ENCODE measurements at regions not wholly inside any gene's neighbourhood (a gene's known extent, or its start where the extent isn't known, plus 50 kb on each side); places are given as distances from the start of the nearest gene placed in this dataset.

- H3K4me3 ChIP-seq, result no peak overlapping the region
- intact Hi-C loops (cut with DNase I), result no loop called here
- no peaks in the 10 kb centered on the region for H3K36me3 ChIP-seq
- TF ChIP-seq CTCF (IDR thresholded peaks at IDR 0.05), result no peak
- DNase-seq (no peak), ATAC-seq (peak; percentile 20)
- H3K27ac ChIP-seq, result no peak overlapping the region
- peaks cover 5 to 9% of the 10 kb centered on the region in 2 donors for H3K4me1 ChIP-seq
- peaks cover 0 to 19% of the 10 kb centered on the region in 2 donors for H3K27me3 ChIP-seq
- no peaks in the 10 kb centered on the region for H3K9me3 ChIP-seq
Measured at GRCh38 chr11:8332196-8332595, 68.5 kb upstream of the LMO1 start.

GRCh38 chr11:8331767-8332166, 68.1 kb upstream of the LMO1 start:
- no peaks in the 10 kb centered on the region for H3K36me3 ChIP-seq
- H3K27me3 ChIP-seq, result peaks cover 0 to 19% of the 10 kb centered on the region in 2 donors
- no peak for TF ChIP-seq CTCF (IDR thresholded peaks at IDR 0.05)
- intact Hi-C loops (cut with DNase I), result no loop called here
- DNase-seq, result no peak
- no peaks in the 10 kb centered on the region for H3K9me3 ChIP-seq
- H3K27ac ChIP-seq, result no peak overlapping the region
- no peak overlapping the region for H3K4me3 ChIP-seq
- ATAC-seq, result no peak
- peaks cover 5 to 9% of the 10 kb centered on the region in 2 donors for H3K4me1 ChIP-seq

GRCh38 chr11:8330896-8331295, 67.2 kb upstream of the LMO1 start:
- intact Hi-C loops (cut with DNase I), result no loop called here

GRCh38 chr11:8330404-8330803, 66.7 kb upstream of the LMO1 start:
- Histone ChIP-seq H3K4me1 (peaks cover 5 to 9% of the 10 kb centered on the region in 2 donors), H3K4me3 (no peak overlapping the region), H3K9me3 (no peaks in the 10 kb centered on the region), H3K27me3 (peaks cover 0 to 19% of the 10 kb centered on the region in 2 donors), H3K27ac (no peak overlapping the region), H3K36me3 (no peaks in the 10 kb centered on the region)
- no peak for ATAC-seq
- intact Hi-C loops (cut with DNase I), result no loop called here
- DNase-seq, result no peak
- TF ChIP-seq CTCF (IDR thresholded peaks at IDR 0.05), result no peak

More at GRCh38 chr11:8330896-8331295, 67.2 kb upstream of the LMO1 start:
- H3K27ac ChIP-seq, result no peak overlapping the region
- DNase-seq (no peak), ATAC-seq (no peak)
- H3K9me3 ChIP-seq, result no peaks in the 10 kb centered on the region
- no peak for TF ChIP-seq CTCF (IDR thresholded peaks at IDR 0.05)
- H3K4me1 ChIP-seq, result peaks cover 5 to 9% of the 10 kb centered on the region in 2 donors
- no peak overlapping the region for H3K4me3 ChIP-seq
- no peaks in the 10 kb centered on the region for H3K36me3 ChIP-seq
- H3K27me3 ChIP-seq, result peaks cover 0 to 19% of the 10 kb centered on the region in 2 donors

- intact Hi-C loops (cut with DNase I), result no loop called here
- ATAC-seq (no peak), DNase-seq (no peak)
- Histone ChIP-seq H3K4me1 (peaks cover 5 to 9% of the 10 kb centered on the region in 2 donors), H3K27ac (no peak overlapping the region), H3K4me3 (no peak overlapping the region), H3K27me3 (peaks cover 0 to 19% of the 10 kb centered on the region in 2 donors), H3K9me3 (no peaks in the 10 kb centered on the region), H3K36me3 (no peaks in the 10 kb centered on the region)
- no peak for TF ChIP-seq CTCF (IDR thresholded peaks at IDR 0.05)
Measured at GRCh38 chr11:8329847-8330361, 66.2 kb upstream of the LMO1 start.

All from left lung (tissue), 4 donors.